ENCODE measurements at regions not wholly inside any gene's neighbourhood (a gene's known extent, or its start where the extent isn't known, plus 50 kb on each side); places are given as distances from the start of the nearest gene placed in this dataset.
A peak's percentile ranks its signal among the peaks of the same experiment; 100 is the strongest.
"Not testable (repeated sequence)": the region's sequence is repeated elsewhere in the genome, so short reads cannot be mapped to it uniquely, and the experiment has no call there.

DNA sequence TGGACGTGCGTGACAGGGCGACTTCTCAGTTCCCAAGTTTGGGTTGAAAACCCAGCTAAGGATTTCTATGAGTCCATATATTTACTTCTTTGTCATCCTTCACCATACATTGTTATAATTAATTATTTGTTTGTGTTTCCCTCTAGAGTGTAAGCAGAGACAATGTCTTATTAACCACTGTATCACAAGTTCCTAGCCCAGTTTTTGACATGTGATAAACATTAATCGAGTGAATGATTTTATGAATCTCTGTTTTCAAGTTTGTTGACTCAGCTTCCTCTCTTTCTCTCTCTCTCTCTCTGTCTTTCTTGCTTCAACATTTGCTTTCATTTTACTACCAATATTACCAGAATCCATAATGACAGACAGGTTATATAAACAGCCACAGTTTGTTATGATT lies 1259.6 kb upstream of the TENM4 start:
- no peaks in the 10 kb centered on the region for H3K9me3 ChIP-seq (ENCODE audit: control insufficient read depth, low read length)
- H3K27ac ChIP-seq (ENCODE audit: low read depth, low read length): no peak overlapping the region
- no peaks in the 10 kb centered on the region for H3K27me3 ChIP-seq (ENCODE audit: control insufficient read depth, insufficient read depth, low read length, poor library complexity, severe bottlenecking)
- Mint-ChIP-seq H3K4me1 (peaks cover 13% of the 10 kb centered on the region), H3K27me3 (ENCODE audit: insufficient read depth) (no peaks in the 10 kb centered on the region), H3K4me3 (no peak overlapping the region), H3K27ac (peak overlapping the region; percentile 64), H3K36me3 (ENCODE audit: low read depth) (no peaks in the 10 kb centered on the region), H3K9me3 (no peaks in the 10 kb centered on the region)
- no peak for DNase-seq
- H3K9ac ChIP-seq (ENCODE audit: extremely low read depth, low read length, poor library complexity, severe bottlenecking): no peak overlapping the region
- 94 to 95% methylated on average over 4 of the region's 4 CpGs for WGBS, 2 experiments (ENCODE audit: insufficient coverage in 1 of 2, insufficient read length in 1 of 2)
- H3K4me3 ChIP-seq (ENCODE audit: low read length): no peak overlapping the region
- TF ChIP-seq, protein P1, sequence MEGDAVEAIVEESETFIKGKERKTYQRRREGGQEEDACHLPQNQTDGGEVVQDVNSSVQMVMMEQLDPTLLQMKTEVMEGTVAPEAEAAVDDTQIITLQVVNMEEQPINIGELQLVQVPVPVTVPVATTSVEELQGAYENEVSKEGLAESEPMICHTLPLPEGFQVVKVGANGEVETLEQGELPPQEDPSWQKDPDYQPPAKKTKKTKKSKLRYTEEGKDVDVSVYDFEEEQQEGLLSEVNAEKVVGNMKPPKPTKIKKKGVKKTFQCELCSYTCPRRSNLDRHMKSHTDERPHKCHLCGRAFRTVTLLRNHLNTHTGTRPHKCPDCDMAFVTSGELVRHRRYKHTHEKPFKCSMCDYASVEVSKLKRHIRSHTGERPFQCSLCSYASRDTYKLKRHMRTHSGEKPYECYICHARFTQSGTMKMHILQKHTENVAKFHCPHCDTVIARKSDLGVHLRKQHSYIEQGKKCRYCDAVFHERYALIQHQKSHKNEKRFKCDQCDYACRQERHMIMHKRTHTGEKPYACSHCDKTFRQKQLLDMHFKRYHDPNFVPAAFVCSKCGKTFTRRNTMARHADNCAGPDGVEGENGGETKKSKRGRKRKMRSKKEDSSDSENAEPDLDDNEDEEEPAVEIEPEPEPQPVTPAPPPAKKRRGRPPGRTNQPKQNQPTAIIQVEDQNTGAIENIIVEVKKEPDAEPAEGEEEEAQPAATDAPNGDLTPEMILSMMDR (conservative IDR thresholded peaks at IDR 0.05): no peak
- H3K4me1 ChIP-seq (ENCODE audit: control insufficient read depth, insufficient read depth, low read length): no peaks in the 10 kb centered on the region
- no peaks in the 10 kb centered on the region for H3K36me3 ChIP-seq (ENCODE audit: control insufficient read depth, insufficient read depth, low read length)

DNA sequence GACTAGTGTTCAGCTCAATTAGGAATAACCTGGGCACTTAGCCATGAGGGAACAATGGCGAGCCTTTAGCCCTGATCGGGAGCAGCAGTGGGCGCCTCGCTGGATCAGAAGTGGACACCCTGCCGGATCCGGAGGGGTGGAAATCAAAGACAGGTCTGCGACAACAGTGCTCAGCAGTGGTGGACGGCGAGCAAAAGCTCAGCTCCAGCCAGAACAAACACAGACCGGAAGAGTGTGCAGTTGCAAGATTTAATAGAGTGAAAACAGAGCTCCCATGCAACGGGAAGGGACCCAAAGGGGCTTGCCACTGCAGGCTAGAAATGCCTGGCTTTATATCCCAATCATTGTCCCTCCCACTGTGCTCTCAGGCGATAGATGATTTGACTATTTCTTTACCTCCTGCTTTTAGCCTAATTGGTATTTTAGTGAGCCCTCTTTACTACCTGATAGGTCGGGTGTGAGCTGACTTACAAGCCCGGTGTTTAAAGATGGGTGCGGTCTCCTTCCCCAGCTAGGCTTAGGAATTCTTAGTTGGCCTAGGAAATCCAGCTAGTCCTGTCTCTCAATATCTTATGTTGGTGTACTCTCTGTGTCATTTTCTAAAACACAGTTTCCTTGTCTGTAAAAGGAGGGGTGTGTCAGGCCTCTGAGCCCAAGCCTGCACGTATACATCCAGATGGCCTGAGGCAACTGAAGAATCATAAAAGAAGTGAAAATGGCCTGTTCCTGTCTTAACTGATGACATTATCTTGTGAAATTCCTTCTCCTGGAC lies 1258.8 kb upstream of the TENM4 start:
- not testable (repeated sequence) for H3K36me3 Mint-ChIP-seq (ENCODE audit: low read depth); H3K27me3 ChIP-seq (ENCODE audit: control insufficient read depth, insufficient read depth, low read length, poor library complexity, severe bottlenecking); H3K4me1 ChIP-seq (ENCODE audit: control insufficient read depth, insufficient read depth, low read length); H3K9me3 ChIP-seq (ENCODE audit: control insufficient read depth, low read length); H3K9ac ChIP-seq (ENCODE audit: extremely low read depth, low read length, poor library complexity, severe bottlenecking); H3K27me3 Mint-ChIP-seq (ENCODE audit: insufficient read depth); H3K27ac ChIP-seq (ENCODE audit: low read depth, low read length); H3K4me3 Mint-ChIP-seq; H3K4me3 ChIP-seq (ENCODE audit: low read length); H3K9me3 Mint-ChIP-seq; H3K36me3 ChIP-seq (ENCODE audit: control insufficient read depth, insufficient read depth, low read length)
- Mint-ChIP-seq H3K4me1 (peaks cover 13% of the 10 kb centered on the region), H3K27ac (peak overlapping the region; percentile 64)
- 85 to 96% methylated on average over 9 to 16 of the region's 16 CpGs for WGBS, 2 experiments (ENCODE audit: insufficient coverage in 1 of 2, insufficient read length in 1 of 2)
- DNase-seq: peak; percentile 49

DNA sequence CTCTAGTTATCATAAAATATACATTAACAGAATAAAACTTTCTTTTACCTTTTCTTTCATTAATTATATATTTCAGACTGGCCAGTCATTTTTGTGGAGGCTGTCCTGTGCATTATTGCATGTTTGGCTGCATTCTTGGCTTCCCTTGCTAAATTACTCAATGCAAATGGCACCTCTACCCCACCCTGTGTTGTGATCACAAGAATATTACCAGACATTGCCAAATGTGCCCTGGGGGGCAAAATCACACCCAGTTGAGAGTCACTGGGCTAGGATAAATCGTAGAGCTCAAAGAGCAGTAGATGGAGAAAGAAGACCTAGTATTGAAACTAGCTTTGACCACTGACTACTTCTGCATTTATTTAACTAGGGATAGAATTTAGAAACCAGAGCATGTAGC lies 1257.8 kb upstream of the TENM4 start:
- no peaks in the 10 kb centered on the region for H3K9me3 Mint-ChIP-seq
- Histone ChIP-seq H3K9me3 (ENCODE audit: control insufficient read depth, low read length) (no peaks in the 10 kb centered on the region), H3K9ac (ENCODE audit: extremely low read depth, low read length, poor library complexity, severe bottlenecking) (no peak overlapping the region), H3K4me1 (ENCODE audit: control insufficient read depth, insufficient read depth, low read length) (no peaks in the 10 kb centered on the region), H3K27ac (ENCODE audit: low read depth, low read length) (no peak overlapping the region), H3K36me3 (ENCODE audit: control insufficient read depth, insufficient read depth, low read length) (no peaks in the 10 kb centered on the region), H3K27me3 (ENCODE audit: control insufficient read depth, insufficient read depth, low read length, poor library complexity, severe bottlenecking) (no peaks in the 10 kb centered on the region), H3K4me3 (ENCODE audit: low read length) (no peak overlapping the region)
- no peak overlapping the region for H3K4me3 Mint-ChIP-seq
- H3K27ac Mint-ChIP-seq: no peak overlapping the region
- no peaks in the 10 kb centered on the region for H3K36me3 Mint-ChIP-seq (ENCODE audit: low read depth)
- peaks cover 16% of the 10 kb centered on the region for H3K4me1 Mint-ChIP-seq
- WGBS, 2 experiments (ENCODE audit: insufficient coverage in 1 of 2, insufficient read length in 1 of 2): 100% methylated on average over 1 of the region's 1 CpG
- no peaks in the 10 kb centered on the region for H3K27me3 Mint-ChIP-seq (ENCODE audit: insufficient read depth)
- DNase-seq: no peak
- TF ChIP-seq, protein P1 (conservative IDR thresholded peaks at IDR 0.05): no peak

DNA sequence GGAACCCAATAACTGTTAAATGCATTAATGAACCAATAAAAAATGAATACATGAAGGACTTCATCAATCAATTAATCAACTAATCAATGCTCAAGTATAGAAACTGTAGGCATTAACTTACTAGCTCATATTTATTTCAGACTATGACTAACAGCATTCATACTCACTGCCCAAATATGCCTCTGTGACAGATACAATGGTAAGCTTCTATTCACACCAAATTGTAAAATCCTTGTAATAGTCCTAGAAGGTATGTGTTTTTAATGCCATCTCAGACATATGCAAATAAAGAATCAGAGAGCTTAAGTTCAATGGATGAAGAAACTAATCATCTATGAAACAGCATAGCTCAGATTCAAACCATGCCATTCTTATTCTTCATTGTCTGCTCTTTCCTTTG lies 1253.6 kb upstream of the TENM4 start:
- H3K27ac ChIP-seq (ENCODE audit: low read depth, low read length): no peak overlapping the region
- no peak overlapping the region for H3K9ac ChIP-seq (ENCODE audit: extremely low read depth, low read length, poor library complexity, severe bottlenecking)
- Mint-ChIP-seq H3K27ac (no peak overlapping the region), H3K27me3 (ENCODE audit: insufficient read depth) (no peaks in the 10 kb centered on the region), H3K9me3 (no peaks in the 10 kb centered on the region), H3K36me3 (ENCODE audit: low read depth) (no peaks in the 10 kb centered on the region), H3K4me1 (peaks cover 12% of the 10 kb centered on the region), H3K4me3 (no peak overlapping the region)
- no peaks in the 10 kb centered on the region for H3K9me3 ChIP-seq (ENCODE audit: control insufficient read depth, low read length)
- no peak for DNase-seq
- no peaks in the 10 kb centered on the region for H3K27me3 ChIP-seq (ENCODE audit: control insufficient read depth, insufficient read depth, low read length, poor library complexity, severe bottlenecking)
- H3K36me3 ChIP-seq (ENCODE audit: control insufficient read depth, insufficient read depth, low read length): no peaks in the 10 kb centered on the region
- H3K4me3 ChIP-seq (ENCODE audit: low read length): no peak overlapping the region
- no peaks in the 10 kb centered on the region for H3K4me1 ChIP-seq (ENCODE audit: control insufficient read depth, insufficient read depth, low read length)
- TF ChIP-seq, protein P1 (conservative IDR thresholded peaks at IDR 0.05): no peak

Measured in endodermal cell (in vitro differentiated cells).